ENCODE measurements at regions not wholly inside any gene's neighbourhood (a gene's known extent, or its start where the extent isn't known, plus 50 kb on each side); places are given as distances from the start of the nearest gene placed in this dataset.

DNA sequence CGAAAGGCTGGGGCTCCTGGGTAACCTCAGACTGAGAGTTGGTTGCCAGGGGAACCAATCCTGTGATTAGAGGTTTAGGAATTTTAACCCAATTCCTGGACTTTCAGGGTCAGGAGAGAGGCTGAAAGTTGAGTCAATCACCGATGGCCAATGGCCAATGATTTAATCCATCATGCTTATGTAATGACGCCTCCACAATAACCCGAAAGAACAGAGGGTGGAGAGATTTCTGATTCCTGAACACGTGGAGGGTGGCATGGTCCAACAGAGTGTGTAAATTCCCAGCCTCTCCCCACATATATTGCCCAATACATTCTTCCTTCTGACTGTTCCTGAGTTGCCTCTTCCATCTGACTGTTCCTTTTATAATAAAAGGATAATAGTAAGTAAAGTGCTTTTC is 137.2 kb upstream of the CBLB start:
- CTCF ChIA-PET, result no interaction called here
- no peak for DNase-seq (ENCODE audit: low read depth, low spot score)
- POLR2A ChIA-PET, result no interaction called here
- H3K4me3 ChIP-seq (ENCODE audit: low read depth, low read length), result no peak overlapping the region
- TF ChIP-seq, protein P1, sequence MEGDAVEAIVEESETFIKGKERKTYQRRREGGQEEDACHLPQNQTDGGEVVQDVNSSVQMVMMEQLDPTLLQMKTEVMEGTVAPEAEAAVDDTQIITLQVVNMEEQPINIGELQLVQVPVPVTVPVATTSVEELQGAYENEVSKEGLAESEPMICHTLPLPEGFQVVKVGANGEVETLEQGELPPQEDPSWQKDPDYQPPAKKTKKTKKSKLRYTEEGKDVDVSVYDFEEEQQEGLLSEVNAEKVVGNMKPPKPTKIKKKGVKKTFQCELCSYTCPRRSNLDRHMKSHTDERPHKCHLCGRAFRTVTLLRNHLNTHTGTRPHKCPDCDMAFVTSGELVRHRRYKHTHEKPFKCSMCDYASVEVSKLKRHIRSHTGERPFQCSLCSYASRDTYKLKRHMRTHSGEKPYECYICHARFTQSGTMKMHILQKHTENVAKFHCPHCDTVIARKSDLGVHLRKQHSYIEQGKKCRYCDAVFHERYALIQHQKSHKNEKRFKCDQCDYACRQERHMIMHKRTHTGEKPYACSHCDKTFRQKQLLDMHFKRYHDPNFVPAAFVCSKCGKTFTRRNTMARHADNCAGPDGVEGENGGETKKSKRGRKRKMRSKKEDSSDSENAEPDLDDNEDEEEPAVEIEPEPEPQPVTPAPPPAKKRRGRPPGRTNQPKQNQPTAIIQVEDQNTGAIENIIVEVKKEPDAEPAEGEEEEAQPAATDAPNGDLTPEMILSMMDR (IDR thresholded peaks at IDR 0.05; ENCODE audit: insufficient read depth, low read length, missing control alignments), result no peak

DNA sequence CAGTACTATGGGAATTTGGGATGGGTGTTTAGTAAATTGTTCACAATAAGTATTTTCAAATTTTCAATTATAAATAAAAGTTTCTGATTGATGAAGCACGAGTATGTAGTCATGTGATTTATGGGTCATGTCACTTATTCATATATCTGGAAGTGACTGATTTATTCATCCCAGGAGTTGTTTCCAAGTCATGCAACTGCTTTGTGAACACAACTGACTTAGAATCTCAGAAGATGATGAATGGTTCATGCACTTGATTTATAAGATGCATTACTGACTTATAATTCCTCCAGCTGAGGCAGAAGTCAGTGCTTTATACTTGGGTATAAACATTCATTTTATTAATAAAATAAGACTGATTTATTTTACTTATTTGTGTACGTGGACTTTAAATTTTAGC is 137.8 kb upstream of the CBLB start:
- POLR2A ChIA-PET, result no interaction called here
- H3K4me3 ChIP-seq (ENCODE audit: low read depth, low read length), result no peak overlapping the region
- CTCF ChIA-PET, result no interaction called here
- TF ChIP-seq, protein P1 (IDR thresholded peaks at IDR 0.05; ENCODE audit: insufficient read depth, low read length, missing control alignments), result no peak
- DNase-seq (ENCODE audit: low read depth, low spot score), result no peak

DNA sequence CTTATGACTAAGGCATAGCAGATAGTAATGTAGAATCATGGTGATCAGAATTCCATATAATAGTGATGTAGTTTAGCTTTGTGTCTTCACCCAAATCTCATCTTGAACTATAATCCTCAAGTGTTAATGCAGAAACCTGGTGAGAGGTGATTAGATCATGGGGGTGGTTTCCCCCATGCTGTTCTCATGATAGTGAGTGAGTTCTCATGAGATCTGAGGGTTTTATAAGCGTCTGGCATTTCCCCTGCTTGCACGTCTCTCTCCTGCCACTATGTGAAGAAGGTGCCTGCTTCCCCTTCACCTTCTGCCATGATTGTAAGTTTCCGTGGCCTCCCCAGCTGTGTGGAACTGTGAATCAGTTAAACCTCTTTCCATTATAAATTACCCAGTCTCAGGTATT is 138.7 kb upstream of the CBLB start:
- H3K4me3 ChIP-seq (ENCODE audit: low read depth, low read length), result no peak overlapping the region
- TF ChIP-seq, protein P1 (IDR thresholded peaks at IDR 0.05; ENCODE audit: insufficient read depth, low read length, missing control alignments), result no peak
- POLR2A ChIA-PET, result interaction anchor here (1.5 kb wide), 1 partner anchor 138 kb away, joined by 3 read pairs; no protein-coding TSS in a partner anchor
- CTCF ChIA-PET, result interaction anchor here (1.1 kb wide), 1 partner anchor 13 kb away, joined by 3 read pairs; no protein-coding TSS in a partner anchor
- no peak for DNase-seq (ENCODE audit: low read depth, low spot score)

DNA sequence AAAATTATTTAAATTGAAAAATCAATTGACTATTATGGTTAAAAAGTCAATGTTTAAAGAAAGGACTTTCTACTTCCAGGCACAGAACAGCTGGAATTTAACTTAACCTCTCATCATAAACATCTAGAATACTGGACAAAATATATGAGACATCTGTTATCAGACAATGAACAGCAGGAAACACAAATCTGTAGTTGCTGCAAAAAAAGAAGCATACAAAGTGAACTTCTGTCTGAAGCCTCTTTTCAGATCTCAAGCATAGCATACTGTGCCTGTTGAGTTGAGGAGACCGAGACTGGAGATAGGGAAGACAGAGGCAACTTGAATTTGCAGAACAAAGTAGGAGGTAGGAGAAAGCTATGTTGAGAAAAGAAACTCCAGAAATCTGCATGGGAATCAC is 140.0 kb upstream of the CBLB start:
- ChIA-PET CTCF (interaction anchor here (0.7 to 1.1 kb wide), 2 partner anchors 8 to 11 kb away, joined by 3 read pairs; no protein-coding TSS in a partner anchor), POLR2A (interaction anchor here (1.5 kb wide), 1 partner anchor 139 kb away, joined by 3 read pairs; no protein-coding TSS in a partner anchor)
- TF ChIP-seq, protein P1 (IDR thresholded peaks at IDR 0.05; ENCODE audit: insufficient read depth, low read length, missing control alignments), result no peak
- no peak overlapping the region for H3K4me3 ChIP-seq (ENCODE audit: low read depth, low read length)
- DNase-seq (ENCODE audit: low read depth, low spot score), result no peak

DNA sequence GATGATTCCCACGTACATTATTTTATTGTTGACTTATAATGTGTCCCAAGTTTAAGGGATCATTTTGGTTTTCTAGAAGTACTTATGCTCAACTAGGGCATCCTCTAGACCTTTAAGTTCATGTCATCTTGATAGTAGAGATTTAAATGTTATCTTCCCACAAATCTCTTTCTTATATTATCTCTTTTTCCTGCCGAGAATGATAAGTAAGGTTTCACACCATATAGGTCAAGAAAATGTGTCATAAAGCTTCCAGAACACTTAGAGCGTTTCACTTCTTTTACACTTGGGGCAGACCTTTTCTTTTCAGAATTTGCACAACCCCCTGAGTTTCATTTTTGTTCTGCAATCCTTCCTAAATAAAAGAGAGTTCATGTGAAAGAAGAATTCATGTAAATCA is 142.0 kb upstream of the CBLB start:
- CTCF ChIA-PET, result interaction anchor here (0.7 kb wide), 1 partner anchor 495 kb away, joined by 3 read pairs; no protein-coding TSS in a partner anchor
- POLR2A ChIA-PET, result no interaction called here
- TF ChIP-seq, protein P1 (IDR thresholded peaks at IDR 0.05; ENCODE audit: insufficient read depth, low read length, missing control alignments), result no peak
- no peak overlapping the region for H3K4me3 ChIP-seq (ENCODE audit: low read depth, low read length)
- no peak for DNase-seq (ENCODE audit: low read depth, low spot score)

DNA sequence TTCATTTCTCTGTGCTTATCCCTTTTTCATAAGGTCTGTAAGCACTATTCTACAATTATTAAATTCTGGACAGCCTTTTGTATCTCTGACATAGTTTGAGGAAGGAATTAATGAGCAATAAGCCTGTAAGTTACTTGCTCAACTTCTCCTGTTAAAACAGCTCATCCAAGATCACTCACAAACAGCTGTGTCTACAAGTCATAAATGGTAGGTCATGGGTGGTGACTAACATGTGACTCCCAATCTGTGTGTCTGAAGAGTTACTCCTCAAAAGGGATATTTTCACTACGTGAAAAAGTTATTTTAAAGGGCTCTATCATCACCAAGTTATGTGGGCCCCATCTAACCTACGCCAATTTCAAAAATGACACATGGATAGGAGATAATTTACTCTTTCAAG is 145.2 kb upstream of the CBLB start:
- DNase-seq (ENCODE audit: low read depth, low spot score), result peak; percentile 95
- TF ChIP-seq, protein P1 (IDR thresholded peaks at IDR 0.05; ENCODE audit: insufficient read depth, low read length, missing control alignments), result no peak
- CTCF ChIA-PET, result no interaction called here
- H3K4me3 ChIP-seq (ENCODE audit: low read depth, low read length), result no peak overlapping the region
- POLR2A ChIA-PET, result interaction anchor here (1.1 kb wide), 1 partner anchor 16 kb away, joined by 3 read pairs; no protein-coding TSS in a partner anchor

Measured in AG04449 (cell line).